ENCODE measurements at regions not wholly inside any gene's neighbourhood (a gene's known extent, or its start where the extent isn't known, plus 50 kb on each side); places are given as distances from the start of the nearest gene placed in this dataset.

- peak; percentile 53 for DNase-seq (ENCODE audit: low spot score)
These were observed 324.6 kb upstream of the DIO3 start for GRCh38 chr14:101236496-101237251.

- DNase-seq (ENCODE audit: low spot score), result peak; percentile 71
These were observed 324.1 kb upstream of the DIO3 start for GRCh38 chr14:101237252-101237616.

GRCh38 chr14:101239065-101239464 lies 322.2 kb upstream of the DIO3 start:
- peak; percentile 57 for DNase-seq (ENCODE audit: low spot score)

GRCh38 chr14:101241147-101241546 lies 320.1 kb upstream of the DIO3 start:
- DNase-seq (ENCODE audit: low spot score), result no peak

- peak; percentile 55 for DNase-seq (ENCODE audit: low spot score)
These were observed 319.5 kb upstream of the DIO3 start for GRCh38 chr14:101241807-101242278.

- DNase-seq (ENCODE audit: low spot score), result peak; percentile 81
These were observed 318.6 kb upstream of the DIO3 start for GRCh38 chr14:101242442-101243385.

- DNase-seq (ENCODE audit: low spot score), result peak; percentile 67
These were observed 317.5 kb upstream of the DIO3 start for GRCh38 chr14:101243587-101244338.

GRCh38 chr14:101246894-101247841 lies 314.1 kb upstream of the DIO3 start:
- peak; percentile 64 for DNase-seq (ENCODE audit: low spot score)

- DNase-seq (ENCODE audit: low spot score), result peak; percentile 62
These were observed 313.2 kb upstream of the DIO3 start for GRCh38 chr14:101247842-101248725.

- DNase-seq (ENCODE audit: low spot score), result peak; percentile 72
These were observed 312.2 kb upstream of the DIO3 start for GRCh38 chr14:101248840-101249675.

GRCh38 chr14:101249676-101250036 lies 311.6 kb upstream of the DIO3 start:
- DNase-seq (ENCODE audit: low spot score), result peak; percentile 83

GRCh38 chr14:101250336-101250947 lies 310.9 kb upstream of the DIO3 start:
- peak; percentile 80 for DNase-seq (ENCODE audit: low spot score)

GRCh38 chr14:101250948-101251811 lies 310.1 kb upstream of the DIO3 start:
- DNase-seq (ENCODE audit: low spot score), result peak; percentile 77

GRCh38 chr14:101251812-101252442 lies 309.4 kb upstream of the DIO3 start:
- DNase-seq (ENCODE audit: low spot score), result peak; percentile 64

GRCh38 chr14:101252443-101253214 lies 308.7 kb upstream of the DIO3 start:
- DNase-seq (ENCODE audit: low spot score), result peak; percentile 86

GRCh38 chr14:101253948-101254347 lies 307.3 kb upstream of the DIO3 start:
- DNase-seq (ENCODE audit: low spot score), result no peak
